ENCODE measurements at regions not wholly inside any gene's neighbourhood (a gene's known extent, or its start where the extent isn't known, plus 50 kb on each side); places are given as distances from the start of the nearest gene placed in this dataset.

DNA sequence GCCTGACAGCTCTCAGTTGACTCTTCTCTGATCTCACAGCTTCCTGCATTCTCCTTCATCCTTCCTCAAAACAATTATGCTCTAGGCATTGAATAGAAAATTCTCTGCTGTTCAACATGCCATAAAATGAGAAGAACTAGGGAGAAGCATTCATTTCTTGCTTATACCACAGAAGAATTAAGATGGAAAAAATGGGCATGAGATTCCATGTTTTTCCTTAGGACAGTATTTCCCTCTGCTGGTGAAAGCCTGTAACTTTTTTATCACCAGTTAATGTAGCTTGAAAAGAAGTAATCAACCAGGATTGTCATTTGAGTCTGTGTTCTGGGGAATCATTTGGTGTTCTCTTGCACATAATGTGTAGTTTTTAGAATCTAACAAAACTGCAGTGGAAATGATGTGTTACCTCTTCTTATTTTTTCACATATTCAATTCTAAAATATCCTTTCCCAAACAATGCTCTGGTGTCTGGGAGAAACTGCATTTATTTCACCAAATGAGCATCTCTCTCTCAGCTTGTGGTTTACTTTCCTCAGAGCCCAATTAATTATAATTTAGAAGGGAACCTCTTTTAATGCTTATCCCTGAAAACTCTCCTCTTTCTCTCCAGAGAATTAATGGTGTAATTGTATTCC lies 92.8 kb upstream of the DCBLD2 start:
- peak; percentile 79 for DNase-seq (ENCODE audit: low read depth)

DNA sequence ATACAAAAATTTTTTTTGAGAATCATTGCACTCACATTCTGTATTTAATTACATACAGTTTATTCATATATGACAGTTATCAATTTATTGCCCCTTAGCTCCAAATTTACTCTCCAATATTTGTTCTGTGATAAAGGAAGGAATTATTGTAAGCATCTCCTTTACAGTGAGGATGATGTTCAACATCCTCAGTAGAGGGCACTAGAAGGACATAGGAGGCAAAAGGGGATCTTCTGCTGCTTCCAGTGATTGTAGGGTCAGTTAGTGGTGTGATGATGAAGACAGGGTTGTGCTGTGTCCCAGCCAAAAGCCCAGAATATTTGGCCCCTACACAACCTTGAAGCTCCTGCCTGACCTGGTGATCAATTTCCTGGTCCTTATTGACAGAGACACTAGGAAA lies 89.9 kb upstream of the DCBLD2 start:
- no peak for DNase-seq (ENCODE audit: low read depth)

DNA sequence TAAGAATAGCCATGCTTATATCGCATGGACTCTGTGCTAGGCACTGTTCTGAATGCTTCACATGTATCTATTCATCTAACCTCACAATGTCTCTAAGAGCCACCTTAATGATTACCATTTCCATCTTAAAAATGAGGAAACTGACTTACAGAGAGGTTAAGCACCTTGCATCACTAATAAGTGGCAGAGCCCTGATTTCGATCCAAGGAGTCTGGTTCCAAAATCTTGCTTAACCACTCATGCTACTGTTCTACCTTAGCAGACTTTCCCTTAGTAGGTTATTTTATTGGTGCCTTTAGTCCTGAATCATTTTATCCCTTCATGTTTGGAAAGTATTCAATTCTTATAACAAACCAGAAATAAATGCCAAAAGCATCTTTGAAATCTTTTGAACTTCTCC lies 89.2 kb upstream of the DCBLD2 start:
- no peak for DNase-seq (ENCODE audit: low read depth)

DNA sequence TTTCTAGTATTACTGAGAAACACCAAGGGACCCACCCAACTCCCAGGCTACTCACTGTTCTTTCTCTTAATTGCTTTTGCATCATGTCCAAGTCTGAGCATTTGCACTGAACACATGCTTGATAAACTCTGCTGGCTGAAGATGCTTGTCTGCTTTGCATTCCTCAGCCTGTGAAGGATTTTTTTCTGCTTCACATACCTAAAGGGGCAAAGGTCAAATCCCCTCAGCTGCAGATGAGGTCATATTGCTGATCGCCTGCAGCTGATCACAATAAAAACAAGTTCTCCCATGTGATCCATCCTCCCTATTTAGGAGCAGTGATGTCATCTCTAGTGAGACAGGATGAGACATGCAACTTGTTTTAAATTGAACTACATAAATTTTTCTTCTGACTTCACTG lies 84.6 kb upstream of the DCBLD2 start:
- DNase-seq (ENCODE audit: low read depth), result peak; percentile 87

DNA sequence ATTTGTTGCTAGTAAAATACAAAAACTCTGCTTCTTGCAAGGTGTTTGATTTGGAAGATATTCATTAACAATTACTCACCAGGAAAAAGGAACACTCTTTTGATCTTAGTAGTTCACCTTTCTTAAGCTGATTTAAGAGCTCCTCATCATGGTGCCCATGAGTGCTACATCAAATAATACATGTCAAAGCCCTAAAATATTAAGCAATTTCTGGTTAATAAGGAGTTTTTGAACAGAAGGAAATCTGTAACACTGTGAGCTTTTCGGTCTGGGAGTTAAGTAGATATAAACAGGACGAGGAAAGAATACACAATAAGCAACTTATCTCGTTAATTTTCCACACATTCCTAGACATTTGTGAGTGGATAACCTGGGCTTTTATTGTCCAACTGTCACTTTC lies 83.9 kb upstream of the DCBLD2 start:
- DNase-seq (ENCODE audit: low read depth), result peak; percentile 73

DNA sequence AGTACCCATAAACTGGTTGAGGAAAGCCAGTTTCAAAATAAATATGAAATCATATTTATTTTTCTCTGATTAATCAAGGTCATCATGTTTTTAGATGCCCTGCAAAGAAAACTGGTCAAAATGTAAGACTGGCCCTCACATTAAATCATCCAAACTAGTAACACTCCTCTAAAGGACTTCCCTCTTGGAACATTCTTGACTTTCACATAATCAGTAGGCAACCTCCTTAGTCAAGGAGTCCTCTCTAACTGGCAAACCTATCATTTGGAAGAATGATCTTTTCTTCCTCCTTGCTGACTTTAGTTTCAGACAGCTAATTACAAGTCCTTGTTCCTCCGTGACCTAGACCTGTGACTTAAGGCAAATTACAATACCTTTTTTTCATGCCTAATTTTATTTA lies 82.5 kb upstream of the DCBLD2 start:
- DNase-seq (ENCODE audit: low read depth), result peak; percentile 40

DNA sequence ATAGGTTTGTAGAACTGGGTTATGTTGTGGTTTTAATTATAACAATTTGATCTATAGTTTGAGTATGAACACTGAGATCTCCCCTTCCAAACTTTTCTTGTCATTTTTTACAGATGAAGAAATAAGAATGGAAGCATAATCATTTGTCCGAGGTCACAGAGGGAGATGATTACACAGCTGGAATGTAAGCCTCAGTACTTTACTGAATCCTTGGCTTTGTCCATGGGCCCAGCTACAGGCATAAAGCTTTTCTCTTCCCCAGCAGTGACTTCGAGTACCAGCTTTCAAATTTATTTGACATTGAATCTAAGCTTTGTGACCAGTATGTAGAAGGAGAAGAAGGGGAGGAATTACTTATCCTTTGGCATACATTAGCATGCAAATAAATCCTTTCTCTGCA lies 80.9 kb upstream of the DCBLD2 start:
- peak; percentile 60 for DNase-seq (ENCODE audit: low read depth)

DNA sequence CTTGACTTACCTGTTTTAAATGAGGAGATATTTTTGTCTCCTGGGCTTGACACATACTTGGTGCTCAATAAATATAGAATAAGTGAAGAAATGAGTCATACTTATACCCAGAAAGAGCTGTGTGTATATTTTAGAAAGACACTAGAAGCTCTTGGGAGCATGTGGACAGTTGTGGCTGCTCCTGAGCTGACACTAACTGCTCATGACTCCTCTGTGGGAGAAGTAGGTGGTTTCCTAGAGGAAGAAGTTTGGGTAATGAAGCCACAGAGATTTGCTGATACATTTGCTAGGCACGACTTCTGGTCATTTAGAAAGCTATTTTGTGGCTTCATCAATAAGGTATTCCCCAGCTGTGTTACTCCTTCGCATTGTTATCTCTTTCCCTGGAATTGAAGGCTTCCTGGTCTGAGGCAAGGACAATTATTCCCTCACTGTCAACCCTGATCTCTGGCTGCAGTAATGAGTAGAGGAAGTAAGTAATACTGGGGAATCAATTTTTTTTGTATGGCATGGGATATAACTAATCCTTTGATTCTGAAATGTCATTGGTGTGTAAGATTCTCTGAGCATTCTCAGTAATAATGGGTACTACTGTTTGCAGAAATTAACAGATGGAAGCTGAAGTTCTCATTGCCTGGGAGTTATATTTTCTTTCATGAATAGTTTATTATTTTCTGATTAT lies 79.6 kb upstream of the DCBLD2 start:
- peak; percentile 92 for DNase-seq (ENCODE audit: low read depth)

DNA sequence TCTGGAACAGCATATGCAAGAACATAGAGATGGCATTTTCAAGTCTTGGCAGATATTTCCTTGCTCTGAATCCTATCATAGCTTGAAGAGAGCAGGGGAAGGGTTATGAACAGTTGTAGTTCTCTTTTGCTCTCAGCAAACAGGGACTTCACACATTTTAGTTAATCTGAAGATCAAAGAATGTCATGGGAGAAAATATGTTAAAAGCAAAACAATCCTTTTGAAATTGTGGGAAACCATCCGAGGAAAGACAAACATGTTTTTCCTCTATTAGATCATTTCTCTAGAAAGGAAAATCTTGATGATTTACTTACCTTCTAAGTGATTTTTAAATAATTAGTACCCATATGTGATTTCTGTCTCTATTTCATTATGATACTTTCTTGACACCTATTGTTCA lies 77.8 kb upstream of the DCBLD2 start:
- DNase-seq (ENCODE audit: low read depth), result peak; percentile 53

DNA sequence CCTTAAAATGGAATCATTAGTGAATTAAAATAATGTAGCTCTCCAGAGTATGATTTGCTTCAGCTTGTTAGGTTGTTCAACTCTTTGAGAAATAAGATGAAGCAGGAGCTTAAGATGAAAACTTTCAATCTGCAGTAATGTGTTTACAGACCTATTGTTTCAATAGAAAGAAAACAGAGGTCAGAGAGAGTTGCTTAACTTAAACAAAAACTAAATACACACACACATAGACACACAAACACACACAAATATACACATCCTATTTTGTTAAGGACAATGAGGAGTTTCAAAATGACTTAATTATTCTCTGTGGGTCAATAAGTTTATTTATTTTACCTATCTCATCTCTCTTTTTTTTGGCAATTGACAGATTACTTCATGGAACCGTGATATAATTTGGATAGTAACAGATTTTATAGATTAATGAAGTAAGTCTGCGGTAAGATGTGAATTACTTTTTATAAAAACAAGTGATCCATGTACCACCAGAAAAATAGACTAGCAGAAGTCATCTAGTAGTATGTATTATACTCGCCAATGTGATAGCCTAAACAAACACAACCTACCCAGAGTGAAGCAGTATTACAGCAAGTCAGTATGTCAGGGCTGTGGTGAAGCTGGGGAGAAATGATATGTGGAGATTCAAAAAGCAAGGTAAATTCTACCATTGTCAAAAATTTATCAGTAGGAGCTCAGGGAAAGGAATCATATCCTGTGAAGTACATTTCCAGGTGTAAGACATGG lies 76.7 kb upstream of the DCBLD2 start:
- DNase-seq (ENCODE audit: low read depth), result no peak

DNA sequence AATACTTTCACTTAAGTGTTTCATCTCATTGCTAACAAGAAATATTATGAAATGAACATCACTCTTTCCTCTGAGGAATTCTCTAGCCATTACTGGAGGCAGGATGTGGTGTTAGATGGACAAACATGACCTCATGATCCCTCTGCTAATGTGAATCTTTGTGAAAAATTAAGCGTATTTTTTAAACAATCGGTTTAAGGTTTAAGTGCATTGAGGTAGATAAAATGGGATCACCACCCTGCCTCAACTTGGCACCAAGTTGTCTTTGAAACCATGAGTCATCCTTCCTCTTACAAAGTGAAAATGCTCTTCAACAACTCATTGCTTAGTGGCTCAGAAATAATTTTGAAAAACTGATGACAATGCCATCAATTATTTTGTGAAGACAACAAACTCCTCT lies 76.0 kb upstream of the DCBLD2 start:
- peak; percentile 99 for DNase-seq (ENCODE audit: low read depth)

DNA sequence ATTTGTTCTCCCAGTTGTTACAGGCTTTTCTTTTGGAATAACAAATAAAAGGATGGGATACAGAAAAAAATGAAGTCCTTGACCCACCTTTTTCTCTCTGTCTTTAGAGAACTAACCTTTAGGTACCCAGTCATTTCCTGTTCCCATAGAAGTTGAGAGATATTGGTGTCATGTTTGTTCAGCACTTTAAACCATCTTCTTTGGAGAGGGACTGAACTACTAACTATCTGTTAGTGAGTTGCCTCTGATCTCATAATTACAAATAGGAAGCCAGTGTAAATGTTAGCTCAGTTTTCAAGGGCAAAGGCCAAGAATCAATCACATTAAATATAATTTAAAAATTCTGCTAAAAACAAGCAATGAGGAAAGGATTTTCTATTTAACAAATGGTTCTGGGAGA lies 72.9 kb upstream of the DCBLD2 start:
- DNase-seq (ENCODE audit: low read depth), result no peak

DNA sequence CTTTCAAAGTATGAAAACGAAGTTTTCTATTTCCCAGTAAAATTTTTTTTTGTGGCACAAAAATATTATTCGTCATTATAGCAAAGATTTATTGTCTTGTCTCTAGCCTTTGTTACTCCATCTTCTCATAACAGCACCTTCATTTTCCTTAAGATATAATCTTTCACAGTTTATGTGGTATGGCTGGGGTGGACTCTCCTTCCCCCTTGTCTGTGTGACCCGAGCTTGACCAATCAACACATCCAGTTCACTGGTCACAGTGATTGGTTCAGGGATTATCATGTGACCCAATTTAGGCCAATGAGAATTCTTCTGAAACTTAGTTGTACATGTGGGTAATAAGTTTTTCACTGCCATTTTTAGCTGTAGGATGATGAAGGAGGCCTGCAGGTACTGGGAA lies 71.2 kb upstream of the DCBLD2 start:
- DNase-seq (ENCODE audit: low read depth), result peak; percentile 50

DNA sequence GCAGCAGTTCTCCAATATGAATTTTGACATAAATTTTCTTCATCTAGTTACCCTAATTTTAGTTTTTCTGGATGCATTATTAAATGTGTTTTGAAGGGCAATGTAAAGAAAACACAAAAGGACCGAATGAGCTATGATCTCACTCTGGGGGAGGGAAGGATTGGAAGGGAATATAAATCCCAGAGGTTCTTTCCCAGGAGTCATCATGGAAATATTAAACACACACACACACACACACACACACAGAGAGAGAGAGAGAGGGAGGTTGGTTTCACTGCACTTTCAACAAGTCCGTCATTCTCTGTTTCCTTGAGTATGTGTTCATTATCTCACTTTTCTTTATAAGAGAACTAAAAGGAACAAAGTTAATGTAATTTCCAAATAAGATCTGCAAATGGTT lies 70.7 kb upstream of the DCBLD2 start:
- peak; percentile 94 for DNase-seq (ENCODE audit: low read depth)

DNA sequence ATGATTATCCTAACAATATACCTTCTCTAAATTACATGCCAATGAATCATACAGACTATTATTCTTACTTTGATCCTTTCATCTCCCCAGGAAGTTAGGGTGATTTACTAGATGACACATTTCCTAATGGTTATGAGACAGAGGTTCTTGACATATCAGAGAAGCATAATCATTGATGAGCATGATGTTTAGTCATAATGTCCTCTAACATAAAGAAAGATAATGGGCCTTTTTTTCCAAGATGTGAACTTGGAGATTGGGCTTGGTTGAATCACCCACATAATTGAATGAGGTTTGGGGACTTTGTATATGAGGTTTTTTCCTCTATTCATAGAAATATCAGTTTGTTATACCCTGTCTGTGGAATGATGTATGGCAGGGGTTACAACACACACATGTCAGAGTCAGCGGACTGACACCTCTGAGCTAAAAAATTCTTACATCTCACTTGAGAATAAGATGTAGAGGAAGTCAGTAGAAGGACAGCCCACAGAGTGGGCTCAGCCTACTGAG lies 69.7 kb upstream of the DCBLD2 start:
- DNase-seq (ENCODE audit: low read depth), result peak; percentile 98

DNA sequence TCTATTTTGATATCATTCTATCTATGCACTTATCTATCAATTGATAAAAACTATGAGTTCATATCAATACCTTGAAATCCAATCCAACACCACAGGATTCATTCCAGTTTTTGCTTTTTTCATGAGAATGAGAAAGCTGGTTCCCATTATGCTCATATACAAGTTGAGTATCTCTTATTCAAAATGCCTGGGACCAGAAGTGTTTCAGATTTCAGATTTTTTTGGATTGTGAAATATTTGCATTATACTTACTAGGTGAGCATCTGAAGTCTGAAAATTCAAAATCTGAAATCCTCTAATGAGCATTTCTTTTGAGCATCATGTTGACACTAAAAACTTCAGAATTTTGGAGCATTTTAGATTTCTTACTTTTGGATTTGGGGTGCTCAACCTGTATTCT lies 67.8 kb upstream of the DCBLD2 start:
- no peak for DNase-seq (ENCODE audit: low read depth)

DNA sequence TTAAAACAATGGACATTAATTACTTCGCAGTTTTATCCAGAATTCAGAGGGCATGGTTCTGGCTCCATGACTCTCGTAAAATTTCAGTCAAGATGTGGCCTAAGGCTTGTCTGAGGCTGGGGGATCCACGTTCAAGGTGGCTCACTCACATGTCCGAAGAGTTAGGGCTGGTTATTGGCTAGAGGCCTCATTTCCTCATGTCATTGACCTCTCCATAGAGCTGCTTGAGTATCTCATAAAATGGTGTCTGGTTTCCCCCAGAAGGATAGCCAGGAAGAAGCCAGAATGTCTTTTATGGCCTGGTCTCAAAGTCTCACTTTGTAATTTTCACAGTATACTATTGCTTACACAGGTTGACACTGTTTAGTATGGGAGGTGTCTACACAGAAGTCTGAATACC lies 67.3 kb upstream of the DCBLD2 start:
- DNase-seq (ENCODE audit: low read depth), result no peak

DNA sequence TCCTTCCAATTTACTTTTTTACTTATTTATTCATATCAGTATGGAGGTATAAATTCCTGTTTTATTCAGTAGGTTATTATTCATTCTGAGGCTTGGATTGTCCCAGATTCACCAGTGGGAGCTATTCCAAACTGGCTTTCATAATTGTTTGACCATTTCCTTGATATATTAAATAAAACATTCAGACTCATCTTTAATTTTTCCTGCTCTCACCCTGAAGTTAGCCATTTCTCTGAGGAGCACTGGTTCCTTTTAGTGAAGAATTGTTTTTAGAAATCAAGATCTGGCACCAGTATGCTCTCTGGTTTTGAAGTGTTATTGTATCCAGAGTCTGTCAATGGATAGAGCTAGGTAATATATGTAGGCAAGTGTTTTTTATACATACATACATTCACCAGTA lies 66.9 kb upstream of the DCBLD2 start:
- DNase-seq (ENCODE audit: low read depth), result no peak

DNA sequence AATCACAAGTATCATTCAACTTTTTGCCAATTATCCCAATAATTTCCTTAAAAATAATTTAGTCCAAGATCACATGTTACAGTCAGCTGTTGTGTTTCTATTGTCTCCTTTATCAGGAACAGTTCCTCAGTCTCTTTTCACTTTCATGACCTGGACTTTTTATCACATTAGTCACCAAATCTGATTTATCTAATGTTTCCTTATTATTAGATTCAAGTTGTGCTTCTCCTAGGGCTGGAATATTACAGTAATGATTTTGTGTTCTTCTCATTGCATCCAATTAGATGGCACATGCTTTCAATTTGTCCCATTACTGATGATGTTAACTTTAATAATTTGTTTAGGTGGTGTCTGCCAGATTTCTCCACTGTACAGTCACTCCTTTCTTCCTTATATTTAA lies 66.3 kb upstream of the DCBLD2 start:
- peak; percentile 23 for DNase-seq (ENCODE audit: low read depth)

DNA sequence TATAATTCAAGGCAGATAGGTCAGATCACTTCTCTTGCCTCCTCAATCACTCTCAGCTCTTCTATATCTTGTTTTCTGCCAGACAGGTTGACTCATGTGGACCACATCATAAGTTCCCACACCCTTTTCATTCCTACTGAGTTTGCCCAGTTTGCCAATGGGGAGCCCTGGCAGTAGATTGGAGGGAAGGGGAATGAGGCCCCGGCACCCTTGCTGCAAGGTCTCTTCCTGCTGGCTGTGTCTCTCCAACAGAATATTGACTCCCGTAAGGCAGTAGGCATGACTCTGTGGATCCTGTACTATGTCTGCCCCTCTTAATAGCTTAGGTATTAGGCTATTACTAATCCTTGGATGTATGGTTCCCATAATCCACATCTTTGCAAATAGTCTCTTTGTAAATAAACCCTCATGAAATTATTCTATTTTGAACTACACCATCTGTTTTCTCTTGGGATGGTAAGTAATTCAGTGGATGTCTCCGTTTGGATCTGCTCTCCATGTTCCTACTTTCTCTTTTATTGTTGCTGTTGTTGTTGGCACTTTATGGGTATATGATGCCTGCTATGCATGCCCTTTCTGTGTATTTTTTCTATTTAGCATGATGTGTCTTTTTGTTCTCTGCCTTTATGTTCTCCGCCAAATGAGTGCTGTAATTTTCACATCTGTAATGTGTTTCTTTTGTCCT lies 65.5 kb upstream of the DCBLD2 start:
- DNase-seq (ENCODE audit: low read depth), result peak; percentile 77

DNA sequence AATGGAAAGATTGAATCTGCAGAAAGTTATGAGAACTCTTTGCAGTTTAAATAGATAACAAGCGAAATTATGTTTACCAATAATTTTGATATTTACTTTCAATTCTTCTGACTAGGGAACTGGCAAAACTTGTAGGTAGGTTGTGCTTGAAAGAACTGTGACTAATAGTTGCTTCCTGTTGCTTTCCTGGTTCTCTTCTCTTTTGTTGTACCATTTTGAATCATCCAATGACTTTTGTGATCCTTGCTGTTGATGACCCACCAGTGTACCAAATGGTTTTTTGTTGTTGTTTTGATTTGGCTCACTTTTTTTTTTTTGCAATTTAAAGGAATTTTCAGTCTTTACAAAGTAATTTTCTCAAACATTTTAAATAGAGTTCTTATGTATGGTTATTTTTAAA lies 64.9 kb upstream of the DCBLD2 start:
- DNase-seq (ENCODE audit: low read depth), result peak; percentile 65

DNA sequence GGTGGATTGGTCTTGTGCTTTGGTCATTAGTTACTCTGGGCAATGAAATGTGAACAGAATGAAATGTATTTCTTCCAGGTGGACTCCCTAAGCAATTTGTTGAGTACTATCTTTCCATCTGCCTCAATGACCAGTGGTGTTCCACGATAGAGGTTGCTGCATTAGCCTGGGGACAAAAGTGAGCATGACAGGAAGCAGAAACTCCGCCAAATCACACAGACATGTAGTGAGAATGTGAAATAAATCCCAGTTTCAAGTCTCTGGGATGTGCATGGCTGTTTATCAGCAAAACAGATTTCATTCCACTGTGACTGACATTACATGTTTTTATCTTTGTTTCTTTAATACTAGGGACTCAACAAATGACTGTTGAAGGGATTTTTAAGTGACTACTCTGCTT lies 63.3 kb upstream of the DCBLD2 start:
- DNase-seq (ENCODE audit: low read depth), result peak; percentile 25

Data from renal cortical epithelial cell (primary cell).